H1 (cell line): ENCODE measurements at regions not wholly inside any gene's neighbourhood (a gene's known extent, or its start where the extent isn't known, plus 50 kb on each side); places are given as distances from the start of the nearest gene placed in this dataset.

ENCODE experiments used
- JUN ChIP-seq: IDR thresholded peaks from 2 replicates; pipeline ENCODE4 v1.6.1; 2011; ENCODE audit warnings: low read depth, mild to moderate bottlenecking, improper control_type of control experiment, low read length
- POLR2A ChIP-seq, 2 experiments: IDR thresholded peaks; 1 replicate in 1 of 2; 2 replicates in 1 of 2; pipeline ENCODE4 v1.6.1; 2011; ENCODE audit warnings: low read depth in 2 of 2, low read length in 2 of 2, mild to moderate bottlenecking in 2 of 2; ENCODE audit errors: control extremely low read depth in 1 of 2
- TF ChIP-seq, protein P1 (sequence below): IDR thresholded peaks from 2 replicates; pipeline ENCODE4 v1.6.1; 2012; ENCODE audit warnings: low read length, inconsistent platforms
- TF ChIP-seq, protein P2 (sequence below), 3 experiments: IDR thresholded peaks; 1 replicate in 2 of 3; 2 replicates in 1 of 3; pipeline versions ENCODE4 v1.5.1 to v1.6.1; 2011; ENCODE audit warnings: low read length in 3 of 3, mild to moderate bottlenecking in 3 of 3, inconsistent platforms in 2 of 3, low read depth in 1 of 3, moderate library complexity in 1 of 3; ENCODE audit not compliant: insufficient read depth in 1 of 3; ENCODE audit errors: control extremely low read depth in 1 of 3

DNA sequence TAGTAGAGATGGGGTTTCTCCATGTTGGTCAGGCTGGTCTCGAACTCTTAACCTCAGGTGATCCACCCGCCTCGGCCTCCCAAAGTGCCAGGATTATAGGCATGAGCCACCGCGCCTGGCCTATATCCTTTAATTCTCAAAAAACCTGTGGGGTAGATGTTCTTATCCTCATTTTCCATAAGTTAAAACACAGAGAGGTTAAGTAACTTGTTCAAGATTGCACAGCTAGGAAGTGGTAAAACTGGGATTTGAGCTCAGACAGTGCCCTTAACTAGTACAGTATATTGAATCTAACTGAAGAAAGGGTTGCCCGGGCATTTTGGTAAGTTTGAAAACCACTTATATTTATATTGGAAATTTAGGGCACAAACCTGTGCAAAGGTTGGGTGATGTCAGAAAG lies 116.0 kb downstream of the GLUD2 start:
- TF ChIP-seq, protein P1, sequence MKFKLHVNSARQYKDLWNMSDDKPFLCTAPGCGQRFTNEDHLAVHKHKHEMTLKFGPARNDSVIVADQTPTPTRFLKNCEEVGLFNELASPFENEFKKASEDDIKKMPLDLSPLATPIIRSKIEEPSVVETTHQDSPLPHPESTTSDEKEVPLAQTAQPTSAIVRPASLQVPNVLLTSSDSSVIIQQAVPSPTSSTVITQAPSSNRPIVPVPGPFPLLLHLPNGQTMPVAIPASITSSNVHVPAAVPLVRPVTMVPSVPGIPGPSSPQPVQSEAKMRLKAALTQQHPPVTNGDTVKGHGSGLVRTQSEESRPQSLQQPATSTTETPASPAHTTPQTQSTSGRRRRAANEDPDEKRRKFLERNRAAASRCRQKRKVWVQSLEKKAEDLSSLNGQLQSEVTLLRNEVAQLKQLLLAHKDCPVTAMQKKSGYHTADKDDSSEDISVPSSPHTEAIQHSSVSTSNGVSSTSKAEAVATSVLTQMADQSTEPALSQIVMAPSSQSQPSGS, result no peak
- TF ChIP-seq, protein P2, sequence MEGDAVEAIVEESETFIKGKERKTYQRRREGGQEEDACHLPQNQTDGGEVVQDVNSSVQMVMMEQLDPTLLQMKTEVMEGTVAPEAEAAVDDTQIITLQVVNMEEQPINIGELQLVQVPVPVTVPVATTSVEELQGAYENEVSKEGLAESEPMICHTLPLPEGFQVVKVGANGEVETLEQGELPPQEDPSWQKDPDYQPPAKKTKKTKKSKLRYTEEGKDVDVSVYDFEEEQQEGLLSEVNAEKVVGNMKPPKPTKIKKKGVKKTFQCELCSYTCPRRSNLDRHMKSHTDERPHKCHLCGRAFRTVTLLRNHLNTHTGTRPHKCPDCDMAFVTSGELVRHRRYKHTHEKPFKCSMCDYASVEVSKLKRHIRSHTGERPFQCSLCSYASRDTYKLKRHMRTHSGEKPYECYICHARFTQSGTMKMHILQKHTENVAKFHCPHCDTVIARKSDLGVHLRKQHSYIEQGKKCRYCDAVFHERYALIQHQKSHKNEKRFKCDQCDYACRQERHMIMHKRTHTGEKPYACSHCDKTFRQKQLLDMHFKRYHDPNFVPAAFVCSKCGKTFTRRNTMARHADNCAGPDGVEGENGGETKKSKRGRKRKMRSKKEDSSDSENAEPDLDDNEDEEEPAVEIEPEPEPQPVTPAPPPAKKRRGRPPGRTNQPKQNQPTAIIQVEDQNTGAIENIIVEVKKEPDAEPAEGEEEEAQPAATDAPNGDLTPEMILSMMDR (IDR thresholded peaks at IDR 0.05; ENCODE audit: control extremely low read depth in 1 of 3, insufficient read depth in 1 of 3, low read depth in 1 of 3, low read length in 3 of 3), result no peak
- TF ChIP-seq JUN (no peak), POLR2A (IDR thresholded peaks at IDR 0.05; ENCODE audit: control extremely low read depth in 1 of 2, low read depth in 2 of 2, low read length in 2 of 2) (no peak)
